Esophagus squamous epithelium (tissue), 4 donors: ENCODE measurements at regions not wholly inside any gene's neighbourhood (a gene's known extent, or its start where the extent isn't known, plus 50 kb on each side); places are given as distances from the start of the nearest gene placed in this dataset.

Experiments
- POLR2A ChIP-seq, 4 donors: fragments of 450-650 bp; IDR thresholded peaks; one replicate each; pipeline ENCODE4 v1.6.1; 2017; ENCODE audit warnings: antibody characterized with exemption in 4 of 4, mild to moderate bottlenecking in 4 of 4, moderate library complexity in 3 of 4
- TF ChIP-seq, protein P1 (sequence below), 6 experiments: fragments of 450-650 bp in 4 of 6; fragments of 200-600 bp in 2 of 6; sonication (generic) in 2 of 6; IDR thresholded peaks; one replicate each; pipeline ENCODE4 v1.5.1; 2016 to 2019; ENCODE audit warnings: antibody characterized with exemption in 6 of 6, mild to moderate bottlenecking in 4 of 6, moderate library complexity in 4 of 6

DNA sequence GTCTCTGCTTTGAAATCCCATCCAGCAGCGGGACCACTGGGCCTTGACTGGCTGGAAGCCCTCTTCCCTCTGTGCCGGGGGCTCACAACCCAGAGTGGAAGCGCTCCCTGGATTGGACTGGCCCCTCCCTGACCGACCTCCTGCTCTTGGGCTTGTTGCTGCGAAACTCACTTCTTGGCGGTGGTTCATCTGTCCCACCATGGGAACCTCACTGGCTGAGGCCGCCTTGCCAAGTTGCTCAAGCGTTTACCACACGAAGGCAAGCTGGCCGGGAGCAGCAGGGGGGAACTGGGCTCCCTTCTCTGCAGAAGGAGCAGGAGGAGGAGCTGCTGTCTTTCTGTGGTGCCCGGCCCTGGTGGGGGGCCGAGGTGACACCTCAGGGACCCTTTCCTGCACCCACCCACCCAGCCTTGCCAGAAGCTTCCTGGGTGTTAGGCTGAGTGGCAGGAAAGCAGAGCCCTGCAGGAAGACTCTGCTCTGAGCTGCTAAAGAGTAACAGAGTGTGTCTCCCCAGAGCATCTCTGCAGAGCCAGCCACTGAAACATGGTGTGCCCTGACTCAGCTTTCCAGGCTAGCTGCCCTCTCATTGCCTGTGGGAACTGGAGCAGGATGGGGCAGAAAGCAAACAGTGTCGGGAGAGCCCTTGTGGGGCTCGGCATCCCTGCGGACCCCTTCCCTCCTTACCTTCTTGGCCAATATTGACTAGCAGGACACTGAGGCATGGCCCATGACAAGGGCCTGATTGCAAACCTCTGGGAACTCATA lies 88.5 kb upstream of the ALX4 start:
- no peak for TF ChIP-seq POLR2A (IDR thresholded peaks at IDR 0.05)
- TF ChIP-seq, protein P1, sequence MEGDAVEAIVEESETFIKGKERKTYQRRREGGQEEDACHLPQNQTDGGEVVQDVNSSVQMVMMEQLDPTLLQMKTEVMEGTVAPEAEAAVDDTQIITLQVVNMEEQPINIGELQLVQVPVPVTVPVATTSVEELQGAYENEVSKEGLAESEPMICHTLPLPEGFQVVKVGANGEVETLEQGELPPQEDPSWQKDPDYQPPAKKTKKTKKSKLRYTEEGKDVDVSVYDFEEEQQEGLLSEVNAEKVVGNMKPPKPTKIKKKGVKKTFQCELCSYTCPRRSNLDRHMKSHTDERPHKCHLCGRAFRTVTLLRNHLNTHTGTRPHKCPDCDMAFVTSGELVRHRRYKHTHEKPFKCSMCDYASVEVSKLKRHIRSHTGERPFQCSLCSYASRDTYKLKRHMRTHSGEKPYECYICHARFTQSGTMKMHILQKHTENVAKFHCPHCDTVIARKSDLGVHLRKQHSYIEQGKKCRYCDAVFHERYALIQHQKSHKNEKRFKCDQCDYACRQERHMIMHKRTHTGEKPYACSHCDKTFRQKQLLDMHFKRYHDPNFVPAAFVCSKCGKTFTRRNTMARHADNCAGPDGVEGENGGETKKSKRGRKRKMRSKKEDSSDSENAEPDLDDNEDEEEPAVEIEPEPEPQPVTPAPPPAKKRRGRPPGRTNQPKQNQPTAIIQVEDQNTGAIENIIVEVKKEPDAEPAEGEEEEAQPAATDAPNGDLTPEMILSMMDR (IDR thresholded peaks at IDR 0.05): no peak
